ENCODE measurements at regions not wholly inside any gene's neighbourhood (a gene's known extent, or its start where the extent isn't known, plus 50 kb on each side); places are given as distances from the start of the nearest gene placed in this dataset.

DNA sequence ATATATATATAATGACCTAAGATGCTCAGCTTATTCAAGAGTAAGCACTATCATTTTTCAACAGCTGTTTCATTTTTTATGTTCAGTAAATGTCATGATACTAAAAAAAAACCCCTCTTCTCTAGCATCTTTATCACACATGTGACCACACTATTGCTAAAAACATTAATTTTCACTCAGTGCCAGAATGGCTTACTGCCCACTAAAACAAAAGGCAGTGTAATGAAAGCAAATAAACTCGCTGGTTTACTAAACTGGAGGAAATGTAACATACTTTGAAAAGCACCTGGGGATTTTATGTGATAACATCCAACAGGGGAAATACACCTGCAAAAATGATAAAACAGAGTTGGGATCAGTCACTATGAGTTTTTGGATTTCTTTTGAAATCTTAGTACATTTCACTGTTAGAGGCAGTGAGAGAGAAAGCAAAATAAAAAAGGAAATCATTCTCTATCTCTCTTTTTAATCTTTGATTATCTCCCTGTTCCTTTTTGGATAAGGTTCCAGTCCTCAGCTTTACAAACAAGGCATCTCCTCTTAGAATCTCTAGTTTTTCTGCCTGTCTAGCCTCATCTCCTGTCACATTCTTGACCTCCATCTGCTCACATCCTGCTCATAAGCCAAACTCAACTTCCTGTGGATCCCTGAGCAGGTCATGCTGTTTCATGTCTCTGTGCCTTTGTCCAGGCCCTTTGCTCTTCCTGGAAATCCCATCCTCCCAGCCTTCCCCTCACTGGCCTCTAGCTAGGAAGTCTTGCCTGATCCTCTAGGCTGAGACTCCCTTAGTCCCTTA is 338.0 kb downstream of the MAN2A1 start:
- no peak overlapping the region for H3K27ac Mint-ChIP-seq
- peaks cover 8% of the 10 kb centered on the region in 2 experiments for H3K4me1 Mint-ChIP-seq
- H3K36me3 Mint-ChIP-seq (ENCODE audit: insufficient read depth in 1 of 3, low read depth in 3 of 3): no peaks in the 10 kb centered on the region

More for the DNA sequence above, 338.0 kb downstream of the MAN2A1 start:
- TF ChIP-seq, protein P1, sequence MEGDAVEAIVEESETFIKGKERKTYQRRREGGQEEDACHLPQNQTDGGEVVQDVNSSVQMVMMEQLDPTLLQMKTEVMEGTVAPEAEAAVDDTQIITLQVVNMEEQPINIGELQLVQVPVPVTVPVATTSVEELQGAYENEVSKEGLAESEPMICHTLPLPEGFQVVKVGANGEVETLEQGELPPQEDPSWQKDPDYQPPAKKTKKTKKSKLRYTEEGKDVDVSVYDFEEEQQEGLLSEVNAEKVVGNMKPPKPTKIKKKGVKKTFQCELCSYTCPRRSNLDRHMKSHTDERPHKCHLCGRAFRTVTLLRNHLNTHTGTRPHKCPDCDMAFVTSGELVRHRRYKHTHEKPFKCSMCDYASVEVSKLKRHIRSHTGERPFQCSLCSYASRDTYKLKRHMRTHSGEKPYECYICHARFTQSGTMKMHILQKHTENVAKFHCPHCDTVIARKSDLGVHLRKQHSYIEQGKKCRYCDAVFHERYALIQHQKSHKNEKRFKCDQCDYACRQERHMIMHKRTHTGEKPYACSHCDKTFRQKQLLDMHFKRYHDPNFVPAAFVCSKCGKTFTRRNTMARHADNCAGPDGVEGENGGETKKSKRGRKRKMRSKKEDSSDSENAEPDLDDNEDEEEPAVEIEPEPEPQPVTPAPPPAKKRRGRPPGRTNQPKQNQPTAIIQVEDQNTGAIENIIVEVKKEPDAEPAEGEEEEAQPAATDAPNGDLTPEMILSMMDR (conservative IDR thresholded peaks at IDR 0.05): no peak
- H3K23ac ChIP-seq (ENCODE audit: insufficient read length, low read depth, low read length): no peak overlapping the region
- H3K4me2 ChIP-seq (ENCODE audit: insufficient read depth, insufficient read length, low read length): no peak overlapping the region
- no peaks in the 10 kb centered on the region for H3K4me1 ChIP-seq (ENCODE audit: insufficient read depth, low read length)
- no peak overlapping the region for H2AFZ ChIP-seq (ENCODE audit: low read length)
- H2BK15ac ChIP-seq (ENCODE audit: low read depth, low read length): no peak overlapping the region
- no peak overlapping the region for H3K9ac ChIP-seq (ENCODE audit: extremely low read depth, insufficient read length, low read length)
- no peak overlapping the region for H3K18ac ChIP-seq (ENCODE audit: insufficient read length, low read depth, low read length)
- no peak overlapping the region for H4K91ac ChIP-seq (ENCODE audit: insufficient read length, low read depth, low read length)
- no peak overlapping the region for H3K27ac ChIP-seq (ENCODE audit: insufficient read length, low read depth, low read length)
- no peaks in the 10 kb centered on the region for H3K9me3 ChIP-seq (ENCODE audit: control insufficient read depth, low read depth, low read length)
- Mint-ChIP-seq H3K27me3 (ENCODE audit: low read depth) (no peaks in the 10 kb centered on the region), H3K9me3 (peaks cover 0 to 2% of the 10 kb centered on the region in 2 experiments; a peak in 1 of 5 replicates), H3K4me3 (no peak overlapping the region)
- H3K56ac ChIP-seq (ENCODE audit: insufficient read length, low read depth, low read length): no peak overlapping the region
- no peak overlapping the region for H2AK5ac ChIP-seq (ENCODE audit: insufficient read length, low read length)
- no peaks in the 10 kb centered on the region for H3K79me2 ChIP-seq (ENCODE audit: insufficient read depth, low read length)
- no peaks in the 10 kb centered on the region for H4K20me1 ChIP-seq (ENCODE audit: control insufficient read depth, insufficient read depth, insufficient read length)
- H2BK20ac ChIP-seq (ENCODE audit: low read depth, low read length, poor library complexity, severe bottlenecking): no peak overlapping the region
- no peak for DNase-seq
- H3T11ph ChIP-seq (ENCODE audit: low read length): no peak overlapping the region
- no peak overlapping the region for H4K8ac ChIP-seq (replicated peaks; ENCODE audit: insufficient read length, low read depth, low read length)
- no peak overlapping the region for H2BK5ac ChIP-seq (ENCODE audit: insufficient read length, low read length)
- no peaks in the 10 kb centered on the region for H3K79me1 ChIP-seq (ENCODE audit: insufficient read depth, low read depth, low read length, poor library complexity, severe bottlenecking)
- no peak overlapping the region for H2BK12ac ChIP-seq (ENCODE audit: insufficient read length, low read depth, low read length)
- no peak overlapping the region for H3K4ac ChIP-seq (ENCODE audit: low read depth, low read length)
- H4K5ac ChIP-seq (ENCODE audit: insufficient read length, low read depth, low read length): no peak overlapping the region
- H3K23me2 ChIP-seq (ENCODE audit: insufficient read length, low read depth, low read length, poor library complexity, severe bottlenecking): no peaks in the 10 kb centered on the region
- H3K27me3 ChIP-seq (ENCODE audit: insufficient read depth, low read length): no peaks in the 10 kb centered on the region
- no CpG with 5 or more reads among the region's 1 CpG for WGBS (ENCODE audit: extremely low coverage, insufficient read length, low lambda C conversion rate)
- H2BK120ac ChIP-seq (ENCODE audit: low read depth, low read length, poor library complexity, severe bottlenecking): no peak overlapping the region
- H3K14ac ChIP-seq (ENCODE audit: insufficient read depth, low read length): no peak overlapping the region

All from H9 (cell line).